Neural progenitor cell (in vitro differentiated cells): ENCODE measurements at regions not wholly inside any gene's neighbourhood (a gene's known extent, or its start where the extent isn't known, plus 50 kb on each side); places are given as distances from the start of the nearest gene placed in this dataset.

Experiments used
- EZH2 ChIP-seq: fragments of 200-600 bp; sonication (generic); IDR thresholded peaks from 2 replicates; pipeline ENCODE4 v1.6.1; 2017; ENCODE audit warnings: antibody characterized with exemption, mild to moderate bottlenecking, moderate library complexity
- TF ChIP-seq, protein P1 (sequence below): fragments of 200-600 bp; sonication (generic); IDR thresholded peaks from 2 replicates; pipeline ENCODE4 v1.5.1; 2017; ENCODE audit warnings: antibody characterized with exemption, mild to moderate bottlenecking

DNA sequence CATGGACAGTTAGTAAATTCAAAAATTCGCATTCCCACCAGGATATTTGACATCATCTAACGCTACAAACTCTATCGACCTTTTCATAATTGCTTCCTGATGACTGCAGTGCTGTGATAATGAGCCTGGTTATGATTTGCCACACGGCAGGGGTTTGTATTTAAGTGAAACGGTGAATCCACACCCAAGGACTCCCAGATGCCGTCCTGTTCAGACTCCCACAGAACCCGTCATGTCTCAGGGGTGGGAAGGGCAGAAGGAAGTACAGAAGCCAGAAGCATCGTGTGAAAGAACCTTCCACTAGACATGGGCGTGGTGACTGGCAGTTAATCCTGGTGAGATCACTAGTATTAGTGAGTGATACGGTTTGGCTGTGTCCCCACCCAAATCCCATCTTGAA is 91.2 kb upstream of the TMEM18 start:
- no peak for TF ChIP-seq EZH2
- TF ChIP-seq, protein P1, sequence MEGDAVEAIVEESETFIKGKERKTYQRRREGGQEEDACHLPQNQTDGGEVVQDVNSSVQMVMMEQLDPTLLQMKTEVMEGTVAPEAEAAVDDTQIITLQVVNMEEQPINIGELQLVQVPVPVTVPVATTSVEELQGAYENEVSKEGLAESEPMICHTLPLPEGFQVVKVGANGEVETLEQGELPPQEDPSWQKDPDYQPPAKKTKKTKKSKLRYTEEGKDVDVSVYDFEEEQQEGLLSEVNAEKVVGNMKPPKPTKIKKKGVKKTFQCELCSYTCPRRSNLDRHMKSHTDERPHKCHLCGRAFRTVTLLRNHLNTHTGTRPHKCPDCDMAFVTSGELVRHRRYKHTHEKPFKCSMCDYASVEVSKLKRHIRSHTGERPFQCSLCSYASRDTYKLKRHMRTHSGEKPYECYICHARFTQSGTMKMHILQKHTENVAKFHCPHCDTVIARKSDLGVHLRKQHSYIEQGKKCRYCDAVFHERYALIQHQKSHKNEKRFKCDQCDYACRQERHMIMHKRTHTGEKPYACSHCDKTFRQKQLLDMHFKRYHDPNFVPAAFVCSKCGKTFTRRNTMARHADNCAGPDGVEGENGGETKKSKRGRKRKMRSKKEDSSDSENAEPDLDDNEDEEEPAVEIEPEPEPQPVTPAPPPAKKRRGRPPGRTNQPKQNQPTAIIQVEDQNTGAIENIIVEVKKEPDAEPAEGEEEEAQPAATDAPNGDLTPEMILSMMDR, result no peak
